Tibial nerve (tissue), 4 donors: ENCODE measurements at regions not wholly inside any gene's neighbourhood (a gene's known extent, or its start where the extent isn't known, plus 50 kb on each side); places are given as distances from the start of the nearest gene placed in this dataset.

Source experiments
- DNase-seq, 2 donors: peaks; one replicate each; pipeline ENCODE4 v3.0.0-alpha.2; 2019; ENCODE audit warnings: low spot score in 2 of 2
- H3K27ac ChIP-seq, 4 donors: fragments of 200-600 bp; sonication (generic) in 3 of 4; one replicate each; pipeline ENCODE4 v1.5.1; 2017 to 2019; ENCODE audit warnings: mild to moderate bottlenecking in 1 of 4
- H3K27me3 ChIP-seq, 2 donors: fragments of 200-600 bp; sonication (generic) in 1 of 2; one replicate each; pipeline versions ENCODE4 v1.5.1 to v1.6.0; 2017 to 2019
- H3K36me3 ChIP-seq, 3 donors: fragments of 200-600 bp; sonication (generic); one replicate each; pipeline ENCODE4 v1.5.1; 2018 to 2019
- H3K4me1 ChIP-seq, 4 donors: fragments of 200-600 bp; sonication (generic) in 3 of 4; one replicate each; pipeline ENCODE4 v1.5.1; 2017 to 2019
- H3K4me3 ChIP-seq, 4 donors: fragments of 200-600 bp; sonication (generic) in 3 of 4; one replicate each; pipeline ENCODE4 v1.5.1; 2017 to 2019; ENCODE audit warnings: mild to moderate bottlenecking in 1 of 4, moderate library complexity in 1 of 4
- H3K9me3 ChIP-seq, 4 donors: fragments of 200-600 bp; sonication (generic) in 3 of 4; one replicate each; pipeline ENCODE4 v1.5.1; 2017 to 2019
- CTCF ChIP-seq, 5 experiments: fragments of 200-600 bp in 3 of 5; fragments of 450-650 bp in 2 of 5; sonication (generic) in 3 of 5; IDR thresholded peaks; one replicate each; pipeline ENCODE4 v1.5.1; 2016 to 2019; ENCODE audit warnings: antibody characterized with exemption in 5 of 5, mild to moderate bottlenecking in 3 of 5, moderate library complexity in 2 of 5
- EP300 ChIP-seq, 2 donors: sonication (generic); formaldehyde crosslinking; IDR thresholded peaks; one replicate each; pipeline ENCODE4 v1.6.1; 2017; ENCODE audit warnings: antibody characterized with exemption in 2 of 2, mild to moderate bottlenecking in 1 of 2
- POLR2A ChIP-seq, 2 donors: fragments of 450-650 bp; IDR thresholded peaks; one replicate each; pipeline ENCODE4 v1.6.1; 2017; ENCODE audit warnings: antibody characterized with exemption in 2 of 2, mild to moderate bottlenecking in 2 of 2, moderate library complexity in 2 of 2
- WGBS, 2 donors: methylation state at CpG; one replicate each; pipeline ENCODE4 v1.1.5; 2018; 5-methylcytosine and 5-hydroxymethylcytosine counted together

GRCh38 chr10:90641731-90642130, 216.1 kb downstream of the HTR7 start:
- Histone ChIP-seq H3K27me3 (no peaks in the 10 kb centered on the region), H3K36me3 (no peaks in the 10 kb centered on the region), H3K9me3 (no peaks in the 10 kb centered on the region), H3K4me3 (no peak overlapping the region), H3K27ac (no peak overlapping the region), H3K4me1 (no peaks in the 10 kb centered on the region)
- TF ChIP-seq EP300 (IDR thresholded peaks at IDR 0.05) (no peak), CTCF (IDR thresholded peaks at IDR 0.05) (no peak), POLR2A (IDR thresholded peaks at IDR 0.05) (no peak)
- DNase-seq, result no peak
- 76 to 87% methylated on average over 4 of the region's 4 CpGs for WGBS, 2 donors

DNA sequence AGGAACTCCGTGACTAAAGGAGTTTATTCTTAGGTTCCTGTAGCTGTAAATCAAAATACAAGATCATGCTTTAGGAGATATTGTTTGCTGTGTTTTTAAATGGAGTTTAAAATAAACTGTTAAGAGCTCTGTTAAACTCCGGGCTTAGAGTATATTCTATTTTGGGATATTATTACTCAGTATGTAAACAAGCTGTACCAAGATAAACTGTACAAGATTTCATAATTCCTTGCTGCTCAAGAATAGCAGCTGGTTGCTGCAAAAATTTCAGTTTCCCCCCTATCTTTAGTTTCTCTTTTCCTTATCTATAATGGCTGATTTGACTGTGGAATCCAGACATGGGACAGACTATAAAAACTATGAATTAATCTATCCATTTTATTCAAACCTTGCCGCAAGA, 215.7 kb downstream of the HTR7 start:
- no peaks in the 10 kb centered on the region for H3K36me3 ChIP-seq
- no peaks in the 10 kb centered on the region for H3K27me3 ChIP-seq
- H3K27ac ChIP-seq, result no peak overlapping the region
- 64 to 70% methylated on average over 3 of the region's 3 CpGs for WGBS, 2 donors
- no peaks in the 10 kb centered on the region for H3K9me3 ChIP-seq
- no peaks in the 10 kb centered on the region for H3K4me1 ChIP-seq
- no peak for DNase-seq
- H3K4me3 ChIP-seq, result no peak overlapping the region
- no peak for TF ChIP-seq CTCF (IDR thresholded peaks at IDR 0.05)
- no peak for TF ChIP-seq EP300 (IDR thresholded peaks at IDR 0.05)
- no peak for TF ChIP-seq POLR2A (IDR thresholded peaks at IDR 0.05)

- Histone ChIP-seq H3K9me3 (no peaks in the 10 kb centered on the region), H3K36me3 (no peaks in the 10 kb centered on the region), H3K4me3 (no peak overlapping the region), H3K27ac (no peak overlapping the region), H3K27me3 (no peaks in the 10 kb centered on the region), H3K4me1 (no peaks in the 10 kb centered on the region)
- no peak for TF ChIP-seq EP300 (IDR thresholded peaks at IDR 0.05)
- TF ChIP-seq CTCF (IDR thresholded peaks at IDR 0.05), result no peak
- no peak for TF ChIP-seq POLR2A (IDR thresholded peaks at IDR 0.05)
- WGBS, 2 donors, result 63% methylated on average over 4 of the region's 4 CpGs
- no peak for DNase-seq
These were observed 215.2 kb downstream of the HTR7 start for GRCh38 chr10:90642650-90643049.

DNA sequence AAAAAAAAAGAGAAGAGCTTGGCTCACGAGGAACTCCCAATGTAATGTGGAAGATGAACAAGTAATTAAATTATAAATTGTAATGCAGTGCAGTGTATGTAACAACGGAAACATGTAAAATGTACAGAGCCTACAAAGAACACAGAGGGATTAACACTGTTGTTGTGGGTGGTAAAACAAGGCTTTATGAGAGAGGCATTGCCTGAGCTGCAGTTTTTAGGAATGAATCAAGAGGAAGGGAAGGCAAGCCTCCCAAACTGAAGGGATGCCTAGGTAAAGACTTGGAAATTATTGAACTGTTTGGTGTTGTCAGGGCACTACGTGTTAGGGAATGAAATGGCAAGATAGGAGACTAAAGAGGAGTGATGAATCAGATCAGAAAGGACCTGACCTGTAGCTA, 213.7 kb downstream of the HTR7 start:
- WGBS, 2 donors, result 35 to 46% methylated on average over 3 of the region's 3 CpGs
- Histone ChIP-seq H3K4me1 (no peaks in the 10 kb centered on the region), H3K9me3 (no peaks in the 10 kb centered on the region), H3K4me3 (no peak overlapping the region), H3K27ac (no peak overlapping the region), H3K27me3 (no peaks in the 10 kb centered on the region), H3K36me3 (no peaks in the 10 kb centered on the region)
- no peak for DNase-seq
- TF ChIP-seq EP300 (IDR thresholded peaks at IDR 0.05) (no peak), POLR2A (IDR thresholded peaks at IDR 0.05) (no peak), CTCF (IDR thresholded peaks at IDR 0.05) (no peak)

- H3K36me3 ChIP-seq, result no peaks in the 10 kb centered on the region
- no peaks in the 10 kb centered on the region for H3K4me1 ChIP-seq
- H3K9me3 ChIP-seq, result no peaks in the 10 kb centered on the region
- DNase-seq, result no peak
- H3K27ac ChIP-seq, result no peak overlapping the region
- TF ChIP-seq EP300 (IDR thresholded peaks at IDR 0.05) (no peak), CTCF (IDR thresholded peaks at IDR 0.05) (no peak), POLR2A (IDR thresholded peaks at IDR 0.05) (no peak)
- WGBS, 2 donors, result 67 to 92% methylated on average over 2 of the region's 2 CpGs
- H3K27me3 ChIP-seq, result no peaks in the 10 kb centered on the region
- no peak overlapping the region for H3K4me3 ChIP-seq
These were observed 207.0 kb downstream of the HTR7 start for GRCh38 chr10:90650858-90651257.
